Keratinocyte (primary cell): ENCODE measurements at regions not wholly inside any gene's neighbourhood (a gene's known extent, or its start where the extent isn't known, plus 50 kb on each side); places are given as distances from the start of the nearest gene placed in this dataset.

ENCODE experiments used
- DNase-seq: peaks from one replicate; pipeline ENCODE4 v3.0.0-alpha.2; 2011; ENCODE audit warnings: low read depth, missing footprints, low spot score
- FAIRE-seq: peaks from 2 replicates; lab custom pipeline; 2011; peaks lifted over from hg19 to GRCh38; lab: Jason Lieb, UNC
- H2AFZ ChIP-seq: 2 replicates; pipeline ENCODE4 v1.6.0; 2012; ENCODE audit warnings: low read length, control low read depth, inconsistent platforms; ENCODE audit not compliant: control insufficient read depth
- H3K27ac ChIP-seq: 2 replicates; pipeline ENCODE4 v1.5.1; 2011; ENCODE audit warnings: low read length; ENCODE audit not compliant: control insufficient read depth, insufficient read depth
- H3K27me3 ChIP-seq: 3 replicates; pipeline ENCODE4 v1.6.0; 2011; ENCODE audit warnings: low read length; ENCODE audit not compliant: control insufficient read depth, insufficient read depth; ENCODE audit errors: extremely low read depth
- H3K36me3 ChIP-seq, 2 experiments: 2 replicates in 1 of 2; 3 replicates in 1 of 2; pipeline ENCODE4 v1.5.1; 2011; ENCODE audit warnings: low read length in 2 of 2, mild to moderate bottlenecking in 1 of 2; ENCODE audit not compliant: control insufficient read depth in 2 of 2, insufficient read depth in 2 of 2; ENCODE audit errors: extremely low read depth in 1 of 2
- H3K4me1 ChIP-seq: 3 replicates; pipeline ENCODE4 v1.5.1; 2011; ENCODE audit warnings: low read length; ENCODE audit not compliant: control insufficient read depth, insufficient read depth; ENCODE audit errors: extremely low read depth
- H3K4me2 ChIP-seq: 3 replicates; pipeline ENCODE4 v1.6.0; 2011; ENCODE audit warnings: low read depth, low read length; ENCODE audit not compliant: control insufficient read depth, insufficient read depth; ENCODE audit errors: extremely low read depth
- H3K4me3 ChIP-seq, 3 experiments: fragments of 200-600 bp in 1 of 3; sonication (generic) in 1 of 3; 2 replicates in 2 of 3; 3 replicates in 1 of 3; pipeline ENCODE4 v1.5.1; 2011 to 2016; ENCODE audit warnings: low read length in 3 of 3, mild to moderate bottlenecking in 3 of 3, control low read depth in 2 of 3, inconsistent platforms in 1 of 3, low read depth in 1 of 3, mixed read lengths in 1 of 3, mixed run types in 1 of 3, moderate library complexity in 1 of 3; ENCODE audit not compliant: control insufficient read depth in 2 of 3, insufficient read depth in 2 of 3; ENCODE audit errors: extremely low read depth in 1 of 3
- H3K79me2 ChIP-seq: 2 replicates; pipeline ENCODE4 v1.6.0; 2012; ENCODE audit warnings: low read length; ENCODE audit not compliant: control insufficient read depth, insufficient read depth
- H3K9ac ChIP-seq: 3 replicates; pipeline ENCODE4 v1.6.0; 2011; ENCODE audit warnings: low read length; ENCODE audit not compliant: control insufficient read depth, insufficient read depth; ENCODE audit errors: extremely low read depth
- H3K9me1 ChIP-seq: 3 replicates; pipeline ENCODE4 v1.6.0; 2011; ENCODE audit warnings: low read length; ENCODE audit not compliant: control insufficient read depth, insufficient read depth; ENCODE audit errors: extremely low read depth
- H3K9me3 ChIP-seq: 2 replicates; pipeline ENCODE4 v1.5.1; 2012; ENCODE audit warnings: low read depth, low read length; ENCODE audit not compliant: control insufficient read depth
- H4K20me1 ChIP-seq: 3 replicates; pipeline ENCODE4 v1.6.0; 2011; ENCODE audit warnings: low read length; ENCODE audit not compliant: control insufficient read depth, insufficient read depth; ENCODE audit errors: extremely low read depth
- CTCF ChIP-seq, 3 experiments: IDR thresholded peaks in 1 of 3; conservative IDR thresholded peaks in 1 of 3; optimal IDR thresholded peaks in 1 of 3; 2 replicates in 2 of 3; 3 replicates in 1 of 3; pipeline versions ENCODE3 to v1.5.1; 2011; ENCODE audit warnings: low read length in 3 of 3, mild to moderate bottlenecking in 3 of 3, moderate library complexity in 2 of 3, control low read depth in 1 of 3, inconsistent platforms in 1 of 3; ENCODE audit not compliant: insufficient read depth in 2 of 3; ENCODE audit errors: extremely low read depth in 1 of 3
- EZH2 ChIP-seq: IDR thresholded peaks from one replicate; pipeline ENCODE4 v1.6.1; 2012; ENCODE audit warnings: inconsistent platforms, mild to moderate bottlenecking, low read length, moderate library complexity
- dilution Hi-C: fragments of 300-500 bp; cut with MboI; formaldehyde crosslinking; loops from one replicate; pipeline ENCODE4 v1.7.0; 2020; ENCODE audit warnings: low sequenced_read_pairs; ENCODE audit not compliant: extremely low pct_ligation_motif_present

GRCh38 chr5:152151940-152152339 is 227.3 kb upstream of the GLRA1 start:
- H3K4me3 ChIP-seq: no peak overlapping the region
- dilution Hi-C loops: no loop called here
- no peak overlapping the region for H3K27ac ChIP-seq
- no peaks in the 10 kb centered on the region for H3K27me3 ChIP-seq
- H3K79me2 ChIP-seq: no peaks in the 10 kb centered on the region
- DNase-seq: no peak
- no peaks in the 10 kb centered on the region for H4K20me1 ChIP-seq
- no peaks in the 10 kb centered on the region for H3K9me1 ChIP-seq
- H3K4me1 ChIP-seq: no peaks in the 10 kb centered on the region
- no peak overlapping the region for H3K9ac ChIP-seq
- no peak overlapping the region for H2AFZ ChIP-seq
- no peaks in the 10 kb centered on the region for H3K36me3 ChIP-seq
- no peak for FAIRE-seq
- no peaks in the 10 kb centered on the region for H3K9me3 ChIP-seq
- no peak for TF ChIP-seq EZH2
- no peak for TF ChIP-seq CTCF (optimal IDR thresholded peaks at IDR 0.05 in 1 of 3, IDR thresholded peaks at IDR 0.05 in 1 of 3, conservative IDR thresholded peaks at IDR 0.05 in 1 of 3; ENCODE audit: extremely low read depth in 1 of 3, insufficient read depth in 2 of 3, low read length in 3 of 3)
- no peak overlapping the region for H3K4me2 ChIP-seq

GRCh38 chr5:152151113-152151512 is 226.5 kb upstream of the GLRA1 start:
- dilution Hi-C loops: no loop called here
- no peaks in the 10 kb centered on the region for H3K9me1 ChIP-seq
- H3K9ac ChIP-seq: no peak overlapping the region
- no peak overlapping the region for H3K4me2 ChIP-seq
- FAIRE-seq (no peak), DNase-seq (no peak)
- no peak overlapping the region for H3K4me3 ChIP-seq
- no peaks in the 10 kb centered on the region for H3K4me1 ChIP-seq
- no peak for TF ChIP-seq EZH2
- TF ChIP-seq CTCF (optimal IDR thresholded peaks at IDR 0.05 in 1 of 3, IDR thresholded peaks at IDR 0.05 in 1 of 3, conservative IDR thresholded peaks at IDR 0.05 in 1 of 3; ENCODE audit: extremely low read depth in 1 of 3, insufficient read depth in 2 of 3, low read length in 3 of 3): no peak
- H2AFZ ChIP-seq: no peak overlapping the region
- no peaks in the 10 kb centered on the region for H3K27me3 ChIP-seq
- no peak overlapping the region for H3K27ac ChIP-seq
- H3K9me3 ChIP-seq: no peaks in the 10 kb centered on the region
- no peaks in the 10 kb centered on the region for H3K79me2 ChIP-seq
- H3K36me3 ChIP-seq: no peaks in the 10 kb centered on the region
- no peaks in the 10 kb centered on the region for H4K20me1 ChIP-seq
